Endothelial cell of umbilical vein (primary cell): ENCODE measurements at regions not wholly inside any gene's neighbourhood (a gene's known extent, or its start where the extent isn't known, plus 50 kb on each side); places are given as distances from the start of the nearest gene placed in this dataset.

Source experiments
- BruUV-seq: library from RNA; stranded (reverse); fragments of 400-500 nt; replicated peaks from 2 replicates; lab custom pipeline; 2021; lab: Mats Ljungman, UMichigan
- CTCF ChIA-PET: fragments of 300-600, 350-600 bp; sonication (Branson Sonifier 250); formaldehyde crosslinking; loops from one replicate; lab custom pipeline; 2021; ENCODE audit warnings: antibody characterized with exemption, inconsistent platforms; lab: Charles Lee
- POLR2A ChIA-PET: fragments of 300-600, 350-600 bp; sonication (Branson Sonifier 250); formaldehyde crosslinking; loops from one replicate; lab custom pipeline; 2021; ENCODE audit warnings: antibody characterized with exemption, inconsistent platforms; lab: Charles Lee
- DNase-seq: peaks from one replicate; pipeline ENCODE4 v3.0.0-alpha.2; 2011; ENCODE audit warnings: low read depth, low spot score
- FAIRE-seq: peaks from 2 replicates; lab custom pipeline; 2011; peaks lifted over from hg19 to GRCh38; lab: Jason Lieb, UNC
- H2AFZ ChIP-seq: 2 replicates; pipeline ENCODE4 v1.6.0; 2012; ENCODE audit warnings: low read depth, low read length, control low read depth, inconsistent platforms
- H3K27ac ChIP-seq: 2 replicates; pipeline ENCODE4 v1.5.1; 2011; ENCODE audit warnings: low read depth, mild to moderate bottlenecking, control low read depth, low read length, moderate library complexity; ENCODE audit not compliant: insufficient read depth
- H3K27me3 ChIP-seq, 2 experiments: 2 replicates each; pipeline versions ENCODE4 v1.6.0 to v1.6.1; 2011; ENCODE audit warnings: low read length in 2 of 2, mixed read lengths in 1 of 2; ENCODE audit not compliant: control insufficient read depth in 2 of 2, insufficient read depth in 2 of 2
- H3K36me3 ChIP-seq, 2 experiments: 2 replicates in 1 of 2; 3 replicates in 1 of 2; pipeline ENCODE4 v1.5.1; 2011; ENCODE audit warnings: low read length in 2 of 2, mild to moderate bottlenecking in 1 of 2, moderate library complexity in 1 of 2; ENCODE audit not compliant: control insufficient read depth in 2 of 2, insufficient read depth in 2 of 2; ENCODE audit errors: extremely low read depth in 1 of 2
- H3K4me1 ChIP-seq: 3 replicates; pipeline ENCODE4 v1.5.1; 2011; ENCODE audit warnings: mild to moderate bottlenecking, low read length; ENCODE audit not compliant: control insufficient read depth, insufficient read depth; ENCODE audit errors: extremely low read depth
- H3K4me2 ChIP-seq: 2 replicates; pipeline ENCODE4 v1.6.1; 2011; ENCODE audit warnings: low read length, control low read depth, mixed read lengths; ENCODE audit not compliant: insufficient read depth
- H3K4me3 ChIP-seq, 3 experiments: fragments of 200-600 bp in 1 of 3; sonication (generic), shearing (Covaris generic) in 1 of 3; replicated peaks in 1 of 3; 2 replicates each; pipeline ENCODE4 v1.5.1; 2011 to 2016; ENCODE audit warnings: control low read depth in 3 of 3, low read length in 3 of 3, mild to moderate bottlenecking in 2 of 3, inconsistent platforms in 1 of 3, low read depth in 1 of 3, moderate library complexity in 1 of 3; ENCODE audit not compliant: insufficient read depth in 1 of 3
- H3K79me2 ChIP-seq: 2 replicates; pipeline ENCODE4 v1.6.0; 2012; ENCODE audit warnings: low read length, inconsistent platforms; ENCODE audit not compliant: control insufficient read depth, insufficient read depth
- H3K9ac ChIP-seq: replicated peaks from 2 replicates; pipeline ENCODE3; 2011; ENCODE audit warnings: low read length, control low read depth; ENCODE audit not compliant: insufficient read depth; ENCODE audit errors: extremely low read depth
- H3K9me1 ChIP-seq: replicated peaks from 3 replicates; pipeline ENCODE4 v1.6.0; 2011; ENCODE audit warnings: mild to moderate bottlenecking, low read length; ENCODE audit not compliant: control insufficient read depth, insufficient read depth; ENCODE audit errors: extremely low read depth
- H3K9me3 ChIP-seq: replicated peaks from 2 replicates; pipeline ENCODE4 v1.5.1; 2012; ENCODE audit warnings: low read length, inconsistent platforms; ENCODE audit not compliant: control insufficient read depth, insufficient read depth
- H4K20me1 ChIP-seq: replicated peaks from 2 replicates; pipeline ENCODE3; 2011; ENCODE audit warnings: mild to moderate bottlenecking, low read length; ENCODE audit not compliant: control insufficient read depth, insufficient read depth; ENCODE audit errors: extremely low read depth
- CTCF ChIP-seq, 2 donors: IDR thresholded peaks; 1 replicate in 1 of 2; 2 replicates in 1 of 2; pipeline ENCODE4 v1.5.1; 2011; ENCODE audit warnings: low read length in 2 of 2, mild to moderate bottlenecking in 2 of 2, moderate library complexity in 2 of 2, control low read depth in 1 of 2, inconsistent platforms in 1 of 2, low read depth in 1 of 2; ENCODE audit not compliant: insufficient read depth in 1 of 2; ENCODE audit errors: extremely low read depth in 1 of 2
- EZH2 ChIP-seq: IDR thresholded peaks from 2 replicates; pipeline ENCODE4 v1.6.1; 2012; ENCODE audit warnings: borderline replicate concordance, low read depth, mild to moderate bottlenecking, moderate library complexity, low read length, inconsistent platforms; ENCODE audit not compliant: severe bottlenecking
- FOS ChIP-seq: IDR thresholded peaks from 2 replicates; pipeline ENCODE4 v1.6.1; 2011; ENCODE audit warnings: mild to moderate bottlenecking, low read length, moderate library complexity, borderline replicate concordance; ENCODE audit not compliant: insufficient read depth
- GATA2 ChIP-seq: IDR thresholded peaks from 2 replicates; pipeline ENCODE4 v1.7.0; 2011; ENCODE audit warnings: low read depth, mild to moderate bottlenecking, moderate library complexity, mixed read lengths, low read length; ENCODE audit not compliant: insufficient read length, insufficient read depth
- JUN ChIP-seq: IDR thresholded peaks from 2 replicates; pipeline ENCODE4 v1.6.1; 2011; ENCODE audit warnings: borderline replicate concordance, low read depth; ENCODE audit not compliant: insufficient read length, insufficient read depth
- MAX ChIP-seq: IDR thresholded peaks from 2 replicates; pipeline ENCODE4 v1.6.1; 2011; ENCODE audit not compliant: insufficient read depth, insufficient read length
- MYC ChIP-seq: IDR thresholded peaks from one replicate; pipeline ENCODE4 v1.6.1; 2011; ENCODE audit warnings: mild to moderate bottlenecking, low read depth, low read length
- POLR2A ChIP-seq: IDR thresholded peaks from 2 replicates; pipeline ENCODE4 v1.6.1; 2012; ENCODE audit warnings: low read depth, mild to moderate bottlenecking, control low read depth, low read length
- POLR2AphosphoS5 ChIP-seq: IDR thresholded peaks from 2 replicates; pipeline ENCODE4 v1.6.1; 2012; ENCODE audit warnings: low read depth, mild to moderate bottlenecking, control low read depth, low read length, moderate library complexity; ENCODE audit not compliant: insufficient read depth
- dilution Hi-C: fragments of 300-500 bp; cut with MboI; formaldehyde crosslinking; loops from one replicate; pipeline ENCODE4 v1.15.0; 2019; ENCODE audit warnings: low sequenced_read_pairs; ENCODE audit not compliant: extremely low pct_ligation_motif_present
- intact Hi-C: fragments of 100-400 bp; cut with micrococcal nuclease; formaldehyde crosslinking; loops from one replicate; pipeline ENCODE4 v1.10.0; 2022

GRCh38 chr18:51430538-51430937 lies 233.1 kb upstream of the MEX3C start:
- no TSS peak for BruUV-seq
- H3K27me3 ChIP-seq: no peaks in the 10 kb centered on the region
- no peaks in the 10 kb centered on the region for H4K20me1 ChIP-seq
- no peaks in the 10 kb centered on the region for H3K36me3 ChIP-seq
- intact Hi-C loops (no loop called here), dilution Hi-C loops (no loop called here)
- ChIA-PET CTCF (no interaction called here), POLR2A (no interaction called here)
- no peak for FAIRE-seq
- no peak overlapping the region for H3K4me3 ChIP-seq
- DNase-seq: no peak
- no peaks in the 10 kb centered on the region for H3K79me2 ChIP-seq
- no peak for TF ChIP-seq POLR2A
- TF ChIP-seq FOS: no peak
- no peak for TF ChIP-seq MAX
- TF ChIP-seq CTCF (IDR thresholded peaks at IDR 0.05; ENCODE audit: extremely low read depth in 1 of 2, insufficient read depth in 1 of 2, low read depth in 1 of 2, low read length in 2 of 2): no peak
- no peak for TF ChIP-seq EZH2
- TF ChIP-seq MYC: no peak
- no peak for TF ChIP-seq GATA2
- no peak for TF ChIP-seq POLR2AphosphoS5
- TF ChIP-seq JUN: no peak
- H2AFZ ChIP-seq: no peak overlapping the region
- H3K9ac ChIP-seq: no peak overlapping the region
- H3K4me2 ChIP-seq: no peak overlapping the region
- H3K27ac ChIP-seq: no peak overlapping the region
- no peaks in the 10 kb centered on the region for H3K4me1 ChIP-seq
- no peaks in the 10 kb centered on the region for H3K9me1 ChIP-seq
- no peaks in the 10 kb centered on the region for H3K9me3 ChIP-seq
